ENCODE measurements at regions not wholly inside any gene's neighbourhood (a gene's known extent, or its start where the extent isn't known, plus 50 kb on each side); places are given as distances from the start of the nearest gene placed in this dataset.

DNA sequence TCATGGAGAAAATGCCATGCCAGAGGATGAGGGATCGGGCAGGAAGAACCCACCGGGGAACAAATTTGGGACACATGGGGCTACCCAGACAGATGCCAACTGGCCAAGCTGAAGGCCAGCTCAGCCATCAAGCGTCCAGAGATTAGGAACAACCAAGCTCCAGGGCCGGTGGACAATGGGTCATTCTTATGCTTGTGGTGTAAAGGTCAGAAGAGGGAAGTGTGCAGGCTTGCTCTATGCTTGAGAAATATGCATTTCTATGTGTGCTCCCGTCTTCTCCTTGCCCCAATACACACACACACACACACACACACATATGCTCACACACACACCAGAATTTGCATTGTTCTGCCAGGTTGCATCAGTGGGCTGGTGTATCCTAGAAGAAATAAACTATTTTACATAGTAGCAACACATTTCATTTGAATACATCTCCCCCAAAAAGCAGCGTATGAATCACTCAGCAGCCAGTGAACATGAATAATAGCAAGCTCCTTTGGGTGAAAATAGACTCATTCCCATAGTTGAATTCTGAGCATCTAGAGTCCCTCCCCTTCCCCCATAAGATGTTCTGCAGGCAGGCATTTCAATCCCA, 201.9 kb upstream of the PPARGC1A start:
- TF ChIP-seq, protein P1, sequence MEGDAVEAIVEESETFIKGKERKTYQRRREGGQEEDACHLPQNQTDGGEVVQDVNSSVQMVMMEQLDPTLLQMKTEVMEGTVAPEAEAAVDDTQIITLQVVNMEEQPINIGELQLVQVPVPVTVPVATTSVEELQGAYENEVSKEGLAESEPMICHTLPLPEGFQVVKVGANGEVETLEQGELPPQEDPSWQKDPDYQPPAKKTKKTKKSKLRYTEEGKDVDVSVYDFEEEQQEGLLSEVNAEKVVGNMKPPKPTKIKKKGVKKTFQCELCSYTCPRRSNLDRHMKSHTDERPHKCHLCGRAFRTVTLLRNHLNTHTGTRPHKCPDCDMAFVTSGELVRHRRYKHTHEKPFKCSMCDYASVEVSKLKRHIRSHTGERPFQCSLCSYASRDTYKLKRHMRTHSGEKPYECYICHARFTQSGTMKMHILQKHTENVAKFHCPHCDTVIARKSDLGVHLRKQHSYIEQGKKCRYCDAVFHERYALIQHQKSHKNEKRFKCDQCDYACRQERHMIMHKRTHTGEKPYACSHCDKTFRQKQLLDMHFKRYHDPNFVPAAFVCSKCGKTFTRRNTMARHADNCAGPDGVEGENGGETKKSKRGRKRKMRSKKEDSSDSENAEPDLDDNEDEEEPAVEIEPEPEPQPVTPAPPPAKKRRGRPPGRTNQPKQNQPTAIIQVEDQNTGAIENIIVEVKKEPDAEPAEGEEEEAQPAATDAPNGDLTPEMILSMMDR (IDR thresholded peaks at IDR 0.05; ENCODE audit: low read depth, low read length, missing control alignments): no peak
- DNase-seq (ENCODE audit: low read depth): no peak
- in situ Hi-C loops (cut with HindIII; ENCODE audit: low sequenced_read_pairs): no loop called here
- no peak overlapping the region for H3K4me3 ChIP-seq (ENCODE audit: low read depth, low read length)

DNA sequence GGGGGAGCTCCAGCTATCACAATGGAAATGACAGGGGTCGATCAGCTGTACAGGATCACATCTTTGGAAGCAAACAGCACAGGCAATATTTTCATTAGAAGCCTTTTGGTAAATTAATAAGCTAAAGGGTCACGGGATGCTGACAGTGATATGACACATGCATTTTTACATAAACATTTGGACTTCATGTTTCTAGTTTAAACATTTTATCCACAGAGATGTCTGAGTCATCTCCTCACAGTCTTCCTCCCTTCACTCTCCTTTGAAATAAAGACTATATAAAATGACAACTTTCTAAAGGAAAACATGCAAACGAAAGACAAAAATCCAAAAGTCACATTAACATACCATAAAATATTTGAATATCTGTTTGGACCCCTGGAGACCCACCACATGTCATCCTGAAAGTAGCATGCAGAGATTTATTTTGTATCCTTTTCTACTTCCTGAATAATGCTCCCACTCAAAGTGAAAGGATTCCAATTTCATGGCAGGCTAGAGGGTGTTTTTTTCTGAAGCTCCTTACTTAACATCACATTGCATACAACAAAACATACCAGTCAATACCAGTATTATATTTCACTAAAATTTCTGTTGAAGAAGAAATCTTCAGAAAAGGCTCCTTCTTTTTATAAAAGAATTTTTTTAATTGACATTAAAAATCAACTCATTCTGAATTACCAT, 200.1 kb upstream of the PPARGC1A start:
- DNase-seq (ENCODE audit: low read depth): no peak
- no peak overlapping the region for H3K4me3 ChIP-seq (ENCODE audit: low read depth, low read length)
- TF ChIP-seq, protein P1 (IDR thresholded peaks at IDR 0.05; ENCODE audit: low read depth, low read length, missing control alignments): no peak
- in situ Hi-C loops (cut with HindIII; ENCODE audit: low sequenced_read_pairs): no loop called here

DNA sequence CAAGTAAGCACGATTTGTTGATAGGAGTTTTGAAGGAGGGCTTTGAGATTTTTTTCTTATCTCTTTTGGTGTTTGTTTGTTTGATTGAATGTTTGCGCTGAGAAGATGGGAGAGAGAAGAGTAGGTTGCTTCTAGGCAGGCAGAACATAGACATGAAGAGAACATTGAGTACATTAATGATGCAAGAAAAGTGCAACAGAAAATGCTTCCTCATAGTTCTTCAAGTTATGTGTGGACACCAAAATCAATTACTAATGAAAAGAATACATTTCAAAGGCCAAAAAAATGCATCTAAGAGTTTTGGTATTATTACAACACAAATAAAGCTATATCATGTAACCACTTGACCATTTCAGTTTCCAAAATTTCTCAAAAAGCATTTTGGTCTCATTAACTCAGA, 191.0 kb upstream of the PPARGC1A start:
- DNase-seq (ENCODE audit: low read depth): no peak
- in situ Hi-C loops (cut with HindIII; ENCODE audit: low sequenced_read_pairs): no loop called here
- no peak overlapping the region for H3K4me3 ChIP-seq (ENCODE audit: low read depth, low read length)
- TF ChIP-seq, protein P1 (IDR thresholded peaks at IDR 0.05; ENCODE audit: low read depth, low read length, missing control alignments): no peak

DNA sequence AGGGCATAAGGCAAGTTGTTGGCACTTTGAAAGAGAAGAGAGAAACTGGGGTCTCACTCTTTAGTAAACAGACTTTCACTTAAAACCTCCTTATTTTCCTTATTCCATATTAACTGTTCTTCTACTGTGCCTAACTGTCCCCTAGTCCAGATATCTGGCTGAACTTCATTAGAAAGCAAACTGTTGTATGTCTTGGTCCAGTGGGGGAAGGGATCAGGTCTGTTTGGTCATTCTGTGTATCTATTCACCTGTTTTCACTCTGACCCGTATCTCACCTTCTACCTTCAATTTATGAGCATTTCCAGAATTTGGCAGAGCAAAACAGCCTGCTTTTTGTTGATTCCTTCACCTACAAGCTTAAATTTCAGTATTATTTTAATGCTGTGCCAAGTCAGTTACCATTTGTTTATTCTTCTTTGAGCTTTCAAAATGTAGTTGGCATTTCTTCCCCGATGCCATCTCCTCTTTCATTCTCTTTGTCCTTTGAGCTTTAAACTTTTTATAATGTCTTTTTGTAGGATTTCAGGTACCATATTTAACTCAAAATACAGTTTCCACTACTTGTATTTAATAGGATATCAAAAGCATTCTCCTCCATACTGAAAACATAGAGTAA, 188.6 kb upstream of the PPARGC1A start:
- TF ChIP-seq, protein P1 (IDR thresholded peaks at IDR 0.05; ENCODE audit: low read depth, low read length, missing control alignments): no peak
- no peak overlapping the region for H3K4me3 ChIP-seq (ENCODE audit: low read depth, low read length)
- in situ Hi-C loops (cut with HindIII; ENCODE audit: low sequenced_read_pairs): no loop called here
- no peak for DNase-seq (ENCODE audit: low read depth)

DNA sequence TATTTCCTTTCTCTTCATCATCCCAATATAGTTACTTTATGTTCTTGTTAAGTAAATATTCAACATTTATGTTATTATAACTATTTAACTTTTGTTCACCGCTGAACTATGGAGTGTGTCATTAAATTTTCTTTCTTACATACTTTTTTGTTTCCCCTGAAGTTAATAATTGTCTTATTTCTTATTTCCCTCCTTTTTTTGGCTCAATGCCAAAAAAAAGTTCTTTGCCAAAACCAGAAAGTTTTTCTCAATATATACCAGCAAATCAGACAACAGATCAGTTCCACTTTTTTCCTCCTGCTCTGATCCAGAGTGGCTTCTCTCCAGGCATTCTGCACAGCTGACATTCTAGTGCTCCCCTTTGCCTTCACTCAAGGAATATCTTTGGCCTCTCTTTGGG, 187.0 kb upstream of the PPARGC1A start:
- in situ Hi-C loops (cut with HindIII; ENCODE audit: low sequenced_read_pairs): no loop called here
- no peak for DNase-seq (ENCODE audit: low read depth)
- TF ChIP-seq, protein P1 (IDR thresholded peaks at IDR 0.05; ENCODE audit: low read depth, low read length, missing control alignments): no peak

DNA sequence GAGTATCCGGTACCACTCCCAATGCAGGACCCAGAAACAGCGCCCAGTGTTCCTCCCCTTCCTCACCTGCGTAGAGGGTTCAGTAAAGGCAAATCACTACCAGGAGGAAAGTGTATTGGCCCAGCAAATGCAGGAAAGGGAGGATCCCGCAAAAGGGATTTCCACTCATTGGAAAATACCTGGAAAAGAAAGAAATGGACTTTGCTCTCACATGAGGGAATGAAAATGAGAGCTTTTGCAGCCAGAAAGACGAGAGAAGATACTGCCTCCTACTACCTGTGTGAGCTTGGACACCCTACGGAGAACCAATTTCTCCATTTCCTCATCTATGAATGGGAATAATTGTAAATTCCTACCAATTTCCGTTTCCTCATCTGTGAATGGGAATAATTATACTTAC, 184.1 kb upstream of the PPARGC1A start:
- TF ChIP-seq, protein P1 (IDR thresholded peaks at IDR 0.05; ENCODE audit: low read depth, low read length, missing control alignments): no peak
- no peak overlapping the region for H3K4me3 ChIP-seq (ENCODE audit: low read depth, low read length)
- DNase-seq (ENCODE audit: low read depth): no peak
- in situ Hi-C loops (cut with HindIII; ENCODE audit: low sequenced_read_pairs): no loop called here

More for the DNA sequence above, 187.0 kb upstream of the PPARGC1A start:
- H3K4me3 ChIP-seq (ENCODE audit: low read depth, low read length): no peak overlapping the region
